Fibroblast of villous mesenchyme (primary cell): ENCODE measurements at regions not wholly inside any gene's neighbourhood (a gene's known extent, or its start where the extent isn't known, plus 50 kb on each side); places are given as distances from the start of the nearest gene placed in this dataset.

Source experiments
- DNase-seq: peaks from one replicate; pipeline ENCODE4 v3.0.0-alpha.2; 2010; ENCODE audit warnings: low read depth
- H3K4me3 ChIP-seq: 2 replicates; pipeline ENCODE4 v1.5.1; 2011; ENCODE audit warnings: low read depth, mild to moderate bottlenecking, low read length
- CTCF ChIP-seq: IDR thresholded peaks from 2 replicates; pipeline ENCODE4 v1.5.1; 2012; ENCODE audit warnings: low read depth, mild to moderate bottlenecking, low read length; ENCODE audit not compliant: insufficient read depth

GRCh38 chr2:136422512-136422911, 304.6 kb upstream of the CXCR4 start:
- no peak overlapping the region for H3K4me3 ChIP-seq
- no peak for TF ChIP-seq CTCF
- DNase-seq: no peak

- H3K4me3 ChIP-seq: no peak overlapping the region
- TF ChIP-seq CTCF: no peak
- DNase-seq: no peak
Observed at GRCh38 chr2:136420346-136420745, 302.4 kb upstream of the CXCR4 start.

- TF ChIP-seq CTCF: no peak
- DNase-seq: no peak
- no peak overlapping the region for H3K4me3 ChIP-seq
Observed at GRCh38 chr2:136411946-136412345, 294.0 kb upstream of the CXCR4 start.

GRCh38 chr2:136410673-136411072, 292.7 kb upstream of the CXCR4 start:
- H3K4me3 ChIP-seq: no peak overlapping the region
- no peak for DNase-seq
- TF ChIP-seq CTCF: no peak

- no peak overlapping the region for H3K4me3 ChIP-seq
- no peak for TF ChIP-seq CTCF
- DNase-seq: no peak
Observed at GRCh38 chr2:136408795-136409194, 290.8 kb upstream of the CXCR4 start.

- no peak overlapping the region for H3K4me3 ChIP-seq
- no peak for DNase-seq
- no peak for TF ChIP-seq CTCF
Observed at GRCh38 chr2:136407952-136408318, 290.0 kb upstream of the CXCR4 start.

GRCh38 chr2:136407117-136407951, 289.4 kb upstream of the CXCR4 start:
- TF ChIP-seq CTCF: no peak
- no peak overlapping the region for H3K4me3 ChIP-seq
- DNase-seq: no peak
